WTC11 (cell line): ENCODE measurements at regions not wholly inside any gene's neighbourhood (a gene's known extent, or its start where the extent isn't known, plus 50 kb on each side); places are given as distances from the start of the nearest gene placed in this dataset.

Experiments
- ATAC-seq: fragments of 200-7000 bp; cut with Tn5 transposase; 2 replicates; pipeline ENCODE4 v1.10.0; 2021; ENCODE audit warnings: mild to moderate bottlenecking, moderate library complexity
- CTCF ChIA-PET: fragments of 300-600 bp; sonication (Branson Sonifier 250); formaldehyde crosslinking; loops from one replicate; lab custom pipeline; 2021; ENCODE audit warnings: antibody characterized with exemption; lab: Charles Lee
- POLR2A ChIA-PET: fragments of 350-600 bp; sonication (Branson Sonifier 250); formaldehyde crosslinking; loops from one replicate; lab custom pipeline; 2021; ENCODE audit warnings: antibody characterized with exemption; lab: Charles Lee
- DNase-seq: peaks from one replicate; pipeline ENCODE4 v3.0.0; 2021; ENCODE audit warnings: low spot score
- H3K27ac Mint-ChIP-seq: 2 replicates; pipeline ENCODE4 v1.8.0; 2021; ENCODE audit warnings: mixed read lengths
- H3K27me3 Mint-ChIP-seq: 2 replicates; pipeline ENCODE4 v1.8.0; 2021; ENCODE audit warnings: low read depth, mild to moderate bottlenecking, moderate library complexity, mixed read lengths
- H3K36me3 Mint-ChIP-seq: 2 replicates; pipeline ENCODE4 v1.8.0; 2021; ENCODE audit warnings: mixed read lengths
- H3K4me1 Mint-ChIP-seq: 2 replicates; pipeline ENCODE4 v1.8.0; 2022; ENCODE audit warnings: mixed read lengths
- H3K4me3 Mint-ChIP-seq: 2 replicates; pipeline ENCODE4 v1.8.0; 2021; ENCODE audit warnings: mild to moderate bottlenecking, moderate library complexity, mixed read lengths
- H3K9me3 Mint-ChIP-seq: 2 replicates; pipeline ENCODE4 v1.8.0; 2021; ENCODE audit warnings: mixed read lengths
- E2F1 ChIP-seq: sonication (generic); formaldehyde crosslinking; IDR thresholded peaks from 2 replicates; pipeline ENCODE4 v1.8.0; 2022; ENCODE audit warnings: mild to moderate bottlenecking, missing genetic modification reagents
- HMGA2 ChIP-seq: fragments of 250-450 bp; sonication (Bioruptor Pico); IDR thresholded peaks from 2 replicates; pipeline ENCODE4 v1.4.0; 2021; ENCODE audit warnings: mild to moderate bottlenecking, moderate library complexity
- HMGXB4 ChIP-seq: sonication (generic); formaldehyde crosslinking; IDR thresholded peaks from 2 replicates; pipeline ENCODE4 v1.8.1; 2023; ENCODE audit warnings: mild to moderate bottlenecking, moderate library complexity, missing genetic modification reagents
- TEAD4 ChIP-seq: sonication (generic); formaldehyde crosslinking; IDR thresholded peaks from 2 replicates; pipeline ENCODE4 v1.8.0; 2022; ENCODE audit warnings: mild to moderate bottlenecking, missing genetic modification reagents
- TP53 ChIP-seq: sonication (generic); formaldehyde crosslinking; IDR thresholded peaks from 2 replicates; pipeline ENCODE4 v1.8.1; 2023; ENCODE audit warnings: mild to moderate bottlenecking, missing genetic modification reagents
- USF2 ChIP-seq: sonication (generic); formaldehyde crosslinking; IDR thresholded peaks from 2 replicates; pipeline ENCODE4 v1.8.1; 2023; ENCODE audit warnings: mild to moderate bottlenecking, missing genetic modification reagents, moderate library complexity
- ZNF416 ChIP-seq: fragments of 250-450 bp; sonication (Bioruptor Pico); IDR thresholded peaks from 2 replicates; pipeline ENCODE4 v1.9.0; 2021; ENCODE audit warnings: mild to moderate bottlenecking, inconsistent platforms
- TF ChIP-seq, protein P1 (sequence below): fragments of 250-450 bp; sonication (Bioruptor Pico); IDR thresholded peaks from 2 replicates; pipeline ENCODE4 v1.9.0; 2021; ENCODE audit warnings: mild to moderate bottlenecking, borderline replicate concordance
- TF ChIP-seq, protein P2 (sequence below): sonication (generic); formaldehyde crosslinking; IDR thresholded peaks from 2 replicates; pipeline ENCODE4 v1.8.0; 2022; ENCODE audit warnings: mild to moderate bottlenecking, missing genetic modification reagents
- TF ChIP-seq, protein P3 (sequence below): sonication (generic); formaldehyde crosslinking; IDR thresholded peaks from 2 replicates; pipeline ENCODE4 v1.8.1; 2022; ENCODE audit warnings: low read depth, missing genetic modification reagents, borderline replicate concordance
- TF ChIP-seq, protein P4 (sequence below): sonication (generic); formaldehyde crosslinking; conservative IDR thresholded peaks from 2 replicates; pipeline ENCODE4 v1.8.1; 2022; ENCODE audit warnings: mild to moderate bottlenecking, missing genetic modification reagents
- TF ChIP-seq, protein P5 (sequence below): sonication (generic); formaldehyde crosslinking; IDR thresholded peaks from 2 replicates; pipeline ENCODE4 v1.8.0; 2022; ENCODE audit warnings: mild to moderate bottlenecking, missing genetic modification reagents

- no peaks in the 10 kb centered on the region for H3K36me3 Mint-ChIP-seq
- no peak overlapping the region for H3K27ac Mint-ChIP-seq
- ChIA-PET CTCF (interaction anchor here (1.2 kb wide), 1 partner anchor 371 kb away, joined by 3 read pairs; no protein-coding TSS in a partner anchor), POLR2A (no interaction called here)
- ATAC-seq (no peak), DNase-seq (no peak)
- no peaks in the 10 kb centered on the region for H3K9me3 Mint-ChIP-seq
- no peaks in the 10 kb centered on the region for H3K4me1 Mint-ChIP-seq
- H3K4me3 Mint-ChIP-seq: no peak overlapping the region
- TF ChIP-seq, protein P1, sequence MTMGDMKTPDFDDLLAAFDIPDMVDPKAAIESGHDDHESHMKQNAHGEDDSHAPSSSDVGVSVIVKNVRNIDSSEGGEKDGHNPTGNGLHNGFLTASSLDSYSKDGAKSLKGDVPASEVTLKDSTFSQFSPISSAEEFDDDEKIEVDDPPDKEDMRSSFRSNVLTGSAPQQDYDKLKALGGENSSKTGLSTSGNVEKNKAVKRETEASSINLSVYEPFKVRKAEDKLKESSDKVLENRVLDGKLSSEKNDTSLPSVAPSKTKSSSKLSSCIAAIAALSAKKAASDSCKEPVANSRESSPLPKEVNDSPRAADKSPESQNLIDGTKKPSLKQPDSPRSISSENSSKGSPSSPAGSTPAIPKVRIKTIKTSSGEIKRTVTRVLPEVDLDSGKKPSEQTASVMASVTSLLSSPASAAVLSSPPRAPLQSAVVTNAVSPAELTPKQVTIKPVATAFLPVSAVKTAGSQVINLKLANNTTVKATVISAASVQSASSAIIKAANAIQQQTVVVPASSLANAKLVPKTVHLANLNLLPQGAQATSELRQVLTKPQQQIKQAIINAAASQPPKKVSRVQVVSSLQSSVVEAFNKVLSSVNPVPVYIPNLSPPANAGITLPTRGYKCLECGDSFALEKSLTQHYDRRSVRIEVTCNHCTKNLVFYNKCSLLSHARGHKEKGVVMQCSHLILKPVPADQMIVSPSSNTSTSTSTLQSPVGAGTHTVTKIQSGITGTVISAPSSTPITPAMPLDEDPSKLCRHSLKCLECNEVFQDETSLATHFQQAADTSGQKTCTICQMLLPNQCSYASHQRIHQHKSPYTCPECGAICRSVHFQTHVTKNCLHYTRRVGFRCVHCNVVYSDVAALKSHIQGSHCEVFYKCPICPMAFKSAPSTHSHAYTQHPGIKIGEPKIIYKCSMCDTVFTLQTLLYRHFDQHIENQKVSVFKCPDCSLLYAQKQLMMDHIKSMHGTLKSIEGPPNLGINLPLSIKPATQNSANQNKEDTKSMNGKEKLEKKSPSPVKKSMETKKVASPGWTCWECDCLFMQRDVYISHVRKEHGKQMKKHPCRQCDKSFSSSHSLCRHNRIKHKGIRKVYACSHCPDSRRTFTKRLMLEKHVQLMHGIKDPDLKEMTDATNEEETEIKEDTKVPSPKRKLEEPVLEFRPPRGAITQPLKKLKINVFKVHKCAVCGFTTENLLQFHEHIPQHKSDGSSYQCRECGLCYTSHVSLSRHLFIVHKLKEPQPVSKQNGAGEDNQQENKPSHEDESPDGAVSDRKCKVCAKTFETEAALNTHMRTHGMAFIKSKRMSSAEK (CRISPR knock-in tag): no peak
- TF ChIP-seq ZNF416 (CRISPR knock-in tag): no peak
- TF ChIP-seq, protein P2, sequence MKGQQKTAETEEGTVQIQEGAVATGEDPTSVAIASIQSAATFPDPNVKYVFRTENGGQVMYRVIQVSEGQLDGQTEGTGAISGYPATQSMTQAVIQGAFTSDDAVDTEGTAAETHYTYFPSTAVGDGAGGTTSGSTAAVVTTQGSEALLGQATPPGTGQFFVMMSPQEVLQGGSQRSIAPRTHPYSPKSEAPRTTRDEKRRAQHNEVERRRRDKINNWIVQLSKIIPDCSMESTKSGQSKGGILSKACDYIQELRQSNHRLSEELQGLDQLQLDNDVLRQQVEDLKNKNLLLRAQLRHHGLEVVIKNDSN (CRISPR knock-in tag): no peak
- no peaks in the 10 kb centered on the region for H3K27me3 Mint-ChIP-seq
These were observed 439.9 kb upstream of the ETAA1 start for GRCh38 chr2:66957198-66957597.

DNA sequence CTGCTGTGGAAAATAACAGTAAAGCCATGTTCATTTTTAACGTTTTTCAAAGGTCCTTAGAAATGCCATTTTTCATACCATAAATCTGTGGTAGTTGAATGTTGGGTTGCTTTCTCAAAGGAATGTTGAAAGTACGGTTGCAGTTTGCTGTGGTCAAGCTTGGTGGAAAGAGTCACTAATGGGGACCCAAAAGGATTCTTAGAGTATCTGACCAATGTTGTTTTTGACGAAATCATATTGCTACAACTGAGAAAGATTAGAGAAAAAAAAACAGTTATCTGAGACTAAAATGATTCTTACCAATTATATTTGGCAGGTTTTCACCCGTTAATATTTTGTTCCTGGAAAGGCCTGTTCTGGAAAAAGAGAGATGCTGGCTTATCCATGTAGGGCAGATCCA is 439.5 kb upstream of the ETAA1 start:
- ChIA-PET CTCF (interaction anchor here (1.2 kb wide), 1 partner anchor 371 kb away, joined by 3 read pairs; no protein-coding TSS in a partner anchor), POLR2A (no interaction called here)
- TF ChIP-seq HMGXB4: no peak
- TF ChIP-seq, protein P3, sequence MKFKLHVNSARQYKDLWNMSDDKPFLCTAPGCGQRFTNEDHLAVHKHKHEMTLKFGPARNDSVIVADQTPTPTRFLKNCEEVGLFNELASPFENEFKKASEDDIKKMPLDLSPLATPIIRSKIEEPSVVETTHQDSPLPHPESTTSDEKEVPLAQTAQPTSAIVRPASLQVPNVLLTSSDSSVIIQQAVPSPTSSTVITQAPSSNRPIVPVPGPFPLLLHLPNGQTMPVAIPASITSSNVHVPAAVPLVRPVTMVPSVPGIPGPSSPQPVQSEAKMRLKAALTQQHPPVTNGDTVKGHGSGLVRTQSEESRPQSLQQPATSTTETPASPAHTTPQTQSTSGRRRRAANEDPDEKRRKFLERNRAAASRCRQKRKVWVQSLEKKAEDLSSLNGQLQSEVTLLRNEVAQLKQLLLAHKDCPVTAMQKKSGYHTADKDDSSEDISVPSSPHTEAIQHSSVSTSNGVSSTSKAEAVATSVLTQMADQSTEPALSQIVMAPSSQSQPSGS (CRISPR knock-in tag): no peak
- no peak for TF ChIP-seq TEAD4 (CRISPR knock-in tag)
- TF ChIP-seq HMGA2: no peak
- TF ChIP-seq, protein P4, sequence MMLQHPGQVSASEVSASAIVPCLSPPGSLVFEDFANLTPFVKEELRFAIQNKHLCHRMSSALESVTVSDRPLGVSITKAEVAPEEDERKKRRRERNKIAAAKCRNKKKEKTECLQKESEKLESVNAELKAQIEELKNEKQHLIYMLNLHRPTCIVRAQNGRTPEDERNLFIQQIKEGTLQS (CRISPR knock-in tag): no peak
- no peak for TF ChIP-seq TP53
- no peak for TF ChIP-seq USF2 (CRISPR knock-in tag)
- TF ChIP-seq E2F1 (CRISPR knock-in tag): no peak
- TF ChIP-seq, protein P5, sequence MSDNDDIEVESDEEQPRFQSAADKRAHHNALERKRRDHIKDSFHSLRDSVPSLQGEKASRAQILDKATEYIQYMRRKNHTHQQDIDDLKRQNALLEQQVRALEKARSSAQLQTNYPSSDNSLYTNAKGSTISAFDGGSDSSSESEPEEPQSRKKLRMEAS (CRISPR knock-in tag): no peak
- Mint-ChIP-seq H3K4me1 (peaks cover 1% of the 10 kb centered on the region), H3K36me3 (no peaks in the 10 kb centered on the region), H3K4me3 (no peak overlapping the region), H3K27ac (no peak overlapping the region), H3K9me3 (no peaks in the 10 kb centered on the region), H3K27me3 (no peaks in the 10 kb centered on the region)
- no peak for DNase-seq
- no peak for ATAC-seq
